ENCODE measurements at regions not wholly inside any gene's neighbourhood (a gene's known extent, or its start where the extent isn't known, plus 50 kb on each side); places are given as distances from the start of the nearest gene placed in this dataset.

GRCh38 chr1:64410217-64410616 lies 59.7 kb upstream of the CACHD1 start:
- no peak for TF ChIP-seq CTCF (IDR thresholded peaks at IDR 0.05)
- TF ChIP-seq POLR2A (IDR thresholded peaks at IDR 0.05): no peak
